GM19324 (cell line): ENCODE measurements at regions not wholly inside any gene's neighbourhood (a gene's known extent, or its start where the extent isn't known, plus 50 kb on each side); places are given as distances from the start of the nearest gene placed in this dataset.
"Not testable (repeated sequence)": the region's sequence is repeated elsewhere in the genome, so short reads cannot be mapped to it uniquely, and the experiment has no call there.

Experiments used
- ATAC-seq: cut with Tn5 transposase; IDR thresholded peaks from one replicate; pipeline ENCODE4 v1.9.1; 2021; ENCODE audit warnings: mild to moderate bottlenecking, moderate library complexity; ENCODE audit not compliant: unreplicated experiment, low FRiP score

- peak; percentile 52 for ATAC-seq
Measured at GRCh38 chr7:34567906-34568305, 90.1 kb upstream of the NPSR1 start.

- ATAC-seq = no peak
Measured at GRCh38 chr7:34569975-34570699, 87.9 kb upstream of the NPSR1 start.

GRCh38 chr7:34575006-34575405, 83.0 kb upstream of the NPSR1 start:
- ATAC-seq = no peak

GRCh38 chr7:34577934-34578333, 80.1 kb upstream of the NPSR1 start:
- ATAC-seq = not testable (repeated sequence)

- ATAC-seq = not testable (repeated sequence)
Measured at GRCh38 chr7:34581698-34582097, 76.3 kb upstream of the NPSR1 start.

GRCh38 chr7:34584526-34584925, 73.5 kb upstream of the NPSR1 start:
- no peak for ATAC-seq

GRCh38 chr7:34596887-34597286, 61.1 kb upstream of the NPSR1 start:
- ATAC-seq = no peak

- no peak for ATAC-seq
Measured at GRCh38 chr7:34603711-34604444, 54.1 kb upstream of the NPSR1 start.
